ENCODE measurements at regions not wholly inside any gene's neighbourhood (a gene's known extent, or its start where the extent isn't known, plus 50 kb on each side); places are given as distances from the start of the nearest gene placed in this dataset.

- TF ChIP-seq, protein P1, sequence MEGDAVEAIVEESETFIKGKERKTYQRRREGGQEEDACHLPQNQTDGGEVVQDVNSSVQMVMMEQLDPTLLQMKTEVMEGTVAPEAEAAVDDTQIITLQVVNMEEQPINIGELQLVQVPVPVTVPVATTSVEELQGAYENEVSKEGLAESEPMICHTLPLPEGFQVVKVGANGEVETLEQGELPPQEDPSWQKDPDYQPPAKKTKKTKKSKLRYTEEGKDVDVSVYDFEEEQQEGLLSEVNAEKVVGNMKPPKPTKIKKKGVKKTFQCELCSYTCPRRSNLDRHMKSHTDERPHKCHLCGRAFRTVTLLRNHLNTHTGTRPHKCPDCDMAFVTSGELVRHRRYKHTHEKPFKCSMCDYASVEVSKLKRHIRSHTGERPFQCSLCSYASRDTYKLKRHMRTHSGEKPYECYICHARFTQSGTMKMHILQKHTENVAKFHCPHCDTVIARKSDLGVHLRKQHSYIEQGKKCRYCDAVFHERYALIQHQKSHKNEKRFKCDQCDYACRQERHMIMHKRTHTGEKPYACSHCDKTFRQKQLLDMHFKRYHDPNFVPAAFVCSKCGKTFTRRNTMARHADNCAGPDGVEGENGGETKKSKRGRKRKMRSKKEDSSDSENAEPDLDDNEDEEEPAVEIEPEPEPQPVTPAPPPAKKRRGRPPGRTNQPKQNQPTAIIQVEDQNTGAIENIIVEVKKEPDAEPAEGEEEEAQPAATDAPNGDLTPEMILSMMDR (conservative IDR thresholded peaks at IDR 0.05; ENCODE audit: low read depth, low read length): no peak
- no peak for TF ChIP-seq EZH2 (IDR thresholded peaks at IDR 0.05; ENCODE audit: borderline replicate concordance, low read depth, low read length, poor library complexity, severe bottlenecking)
- Histone ChIP-seq H3K4me1 (ENCODE audit: insufficient read depth, low read length, poor library complexity, severe bottlenecking) (no peaks in the 10 kb centered on the region), H3K9me3 (ENCODE audit: low read depth, low read length, poor library complexity, severe bottlenecking) (no peaks in the 10 kb centered on the region), H3K4me3 (ENCODE audit: low read depth, low read length, poor library complexity, severe bottlenecking) (no peak overlapping the region), H3K36me3 (ENCODE audit: insufficient read depth, low read length, poor library complexity, severe bottlenecking) (no peaks in the 10 kb centered on the region), H3K27me3 (replicated peaks; ENCODE audit: insufficient read depth, low read depth, low read length, poor library complexity) (no peaks in the 10 kb centered on the region), H3K27ac (ENCODE audit: low read depth, low read length, poor library complexity, severe bottlenecking) (no peak overlapping the region)
- ChIA-PET CTCF (no interaction called here), POLR2A (ENCODE audit: low non-redundant PET) (no interaction called here)
- no TSS peak for BruUV-seq (replicated peaks)
- intact Hi-C loops (cut with micrococcal nuclease; ENCODE audit: unreplicated experiment): no loop called here
- DNase-seq (ENCODE audit: low spot score): no peak
Measured at GRCh38 chr2:101550555-101550954, 75.6 kb upstream of the RFX8 start.

DNA sequence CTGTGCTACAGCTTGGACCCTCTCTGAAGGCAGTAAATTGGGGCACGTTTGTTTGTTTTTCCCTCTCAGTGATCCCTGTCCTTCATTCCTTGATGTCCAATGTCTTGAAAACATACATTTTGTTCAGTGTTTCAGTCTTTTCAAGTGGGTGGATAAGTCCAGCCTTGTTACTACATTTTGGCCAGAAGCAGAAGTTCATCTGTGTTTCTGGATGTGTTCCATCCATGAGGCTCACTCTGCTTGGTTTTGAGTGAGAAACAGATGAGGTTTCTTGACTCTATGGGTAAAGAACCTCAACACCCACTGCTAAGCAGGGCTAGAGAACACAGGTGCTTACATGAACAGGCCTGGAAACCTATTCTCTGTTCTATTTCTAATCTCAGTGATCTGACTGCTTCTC, 74.5 kb upstream of the RFX8 start:
- Histone ChIP-seq H3K9me3 (ENCODE audit: low read depth, low read length, poor library complexity, severe bottlenecking) (no peaks in the 10 kb centered on the region), H3K4me3 (ENCODE audit: low read depth, low read length, poor library complexity, severe bottlenecking) (no peak overlapping the region), H3K27ac (ENCODE audit: low read depth, low read length, poor library complexity, severe bottlenecking) (no peak overlapping the region), H3K36me3 (ENCODE audit: insufficient read depth, low read length, poor library complexity, severe bottlenecking) (no peaks in the 10 kb centered on the region), H3K27me3 (replicated peaks; ENCODE audit: insufficient read depth, low read depth, low read length, poor library complexity) (no peaks in the 10 kb centered on the region), H3K4me1 (ENCODE audit: insufficient read depth, low read length, poor library complexity, severe bottlenecking) (no peaks in the 10 kb centered on the region)
- no TSS peak for BruUV-seq (replicated peaks)
- DNase-seq (ENCODE audit: low spot score): no peak
- ChIA-PET POLR2A (ENCODE audit: low non-redundant PET) (no interaction called here), CTCF (no interaction called here)
- TF ChIP-seq EZH2 (IDR thresholded peaks at IDR 0.05; ENCODE audit: borderline replicate concordance, low read depth, low read length, poor library complexity, severe bottlenecking): no peak
- TF ChIP-seq, protein P1 (conservative IDR thresholded peaks at IDR 0.05; ENCODE audit: low read depth, low read length): no peak
- intact Hi-C loops (cut with micrococcal nuclease; ENCODE audit: unreplicated experiment): no loop called here

- intact Hi-C loops (cut with micrococcal nuclease; ENCODE audit: unreplicated experiment): no loop called here
- TF ChIP-seq, protein P1 (conservative IDR thresholded peaks at IDR 0.05; ENCODE audit: low read depth, low read length): no peak
- TF ChIP-seq EZH2 (IDR thresholded peaks at IDR 0.05; ENCODE audit: borderline replicate concordance, low read depth, low read length, poor library complexity, severe bottlenecking): no peak
- Histone ChIP-seq H3K9me3 (ENCODE audit: low read depth, low read length, poor library complexity, severe bottlenecking) (no peaks in the 10 kb centered on the region), H3K4me3 (ENCODE audit: low read depth, low read length, poor library complexity, severe bottlenecking) (no peak overlapping the region), H3K27ac (ENCODE audit: low read depth, low read length, poor library complexity, severe bottlenecking) (no peak overlapping the region), H3K27me3 (replicated peaks; ENCODE audit: insufficient read depth, low read depth, low read length, poor library complexity) (no peaks in the 10 kb centered on the region), H3K36me3 (ENCODE audit: insufficient read depth, low read length, poor library complexity, severe bottlenecking) (no peaks in the 10 kb centered on the region), H3K4me1 (ENCODE audit: insufficient read depth, low read length, poor library complexity, severe bottlenecking) (no peaks in the 10 kb centered on the region)
- no TSS peak for BruUV-seq (replicated peaks)
- POLR2A ChIA-PET (ENCODE audit: low non-redundant PET): no interaction called here
- CTCF ChIA-PET: no interaction called here
- DNase-seq (ENCODE audit: low spot score): no peak
Measured at GRCh38 chr2:101546376-101547058, 71.6 kb upstream of the RFX8 start.
